ENCODE measurements at regions not wholly inside any gene's neighbourhood (a gene's known extent, or its start where the extent isn't known, plus 50 kb on each side); places are given as distances from the start of the nearest gene placed in this dataset.

- Histone ChIP-seq H3K27ac (replicated peaks in 1 of 4) (no peak overlapping the region), H3K4me3 (no peak overlapping the region), H3K27me3 (peaks cover 0 to 4% (median 0%) of the 10 kb centered on the region in 4 donors), H3K4me1 (no peaks in the 10 kb centered on the region), H3K9me3 (no peaks in the 10 kb centered on the region), H3K36me3 (no peaks in the 10 kb centered on the region)
- no peak for DNase-seq (ENCODE audit: extremely low spot score)
- TF ChIP-seq POLR2AphosphoS5 (IDR thresholded peaks at IDR 0.05) (no peak), EP300 (IDR thresholded peaks at IDR 0.05) (no peak), POLR2A (IDR thresholded peaks at IDR 0.05; ENCODE audit: low read depth) (no peak), CTCF (IDR thresholded peaks at IDR 0.05) (no peak)
- WGBS = 61% methylated on average over 1 of the region's 1 CpG
- intact Hi-C loops (cut with DNase I) = no loop called here
Measured at GRCh38 chr3:74263031-74263430, 351.4 kb downstream of the CNTN3 start.

GRCh38 chr3:74233091-74233490 lies 381.4 kb downstream of the CNTN3 start:
- intact Hi-C loops (cut with DNase I) = no loop called here
- 79% methylated on average over 3 of the region's 3 CpGs for WGBS
- no peaks in the 10 kb centered on the region for H3K36me3 ChIP-seq

GRCh38 chr3:74217467-74217866 lies 397.0 kb downstream of the CNTN3 start:
- intact Hi-C loops (cut with DNase I) = no loop called here
- TF ChIP-seq POLR2AphosphoS5 (IDR thresholded peaks at IDR 0.05) = no peak
- no peak for TF ChIP-seq CTCF (IDR thresholded peaks at IDR 0.05)
- no peak for TF ChIP-seq EP300 (IDR thresholded peaks at IDR 0.05)
- no peak for TF ChIP-seq POLR2A (IDR thresholded peaks at IDR 0.05; ENCODE audit: low read depth)
- Histone ChIP-seq H3K4me3 (no peak overlapping the region), H3K9me3 (no peaks in the 10 kb centered on the region), H3K27ac (replicated peaks in 1 of 4) (no peak overlapping the region), H3K27me3 (no peaks in the 10 kb centered on the region), H3K36me3 (no peaks in the 10 kb centered on the region), H3K4me1 (no peaks in the 10 kb centered on the region)
- DNase-seq (ENCODE audit: extremely low spot score) = no peak
- 72% methylated on average over 3 of the region's 3 CpGs for WGBS

More at GRCh38 chr3:74233091-74233490, 381.4 kb downstream of the CNTN3 start:
- no peaks in the 10 kb centered on the region for H3K9me3 ChIP-seq
- no peak for TF ChIP-seq POLR2A (IDR thresholded peaks at IDR 0.05; ENCODE audit: low read depth)
- no peak for TF ChIP-seq EP300 (IDR thresholded peaks at IDR 0.05)
- no peak for TF ChIP-seq POLR2AphosphoS5 (IDR thresholded peaks at IDR 0.05)
- TF ChIP-seq CTCF (IDR thresholded peaks at IDR 0.05) = no peak
- no peak for DNase-seq (ENCODE audit: extremely low spot score)
- H3K27ac ChIP-seq (replicated peaks in 1 of 4) = no peak overlapping the region
- H3K4me3 ChIP-seq = no peak overlapping the region
- H3K27me3 ChIP-seq = no peaks in the 10 kb centered on the region
- no peaks in the 10 kb centered on the region for H3K4me1 ChIP-seq

GRCh38 chr3:74214286-74214685 lies 400.2 kb downstream of the CNTN3 start:
- DNase-seq (ENCODE audit: extremely low spot score) = no peak
- Histone ChIP-seq H3K27ac (replicated peaks in 1 of 4) (no peak overlapping the region), H3K4me3 (no peak overlapping the region), H3K9me3 (no peaks in the 10 kb centered on the region), H3K27me3 (no peaks in the 10 kb centered on the region), H3K36me3 (no peaks in the 10 kb centered on the region), H3K4me1 (no peaks in the 10 kb centered on the region)
- TF ChIP-seq POLR2A (IDR thresholded peaks at IDR 0.05; ENCODE audit: low read depth) (no peak), EP300 (IDR thresholded peaks at IDR 0.05) (no peak), CTCF (IDR thresholded peaks at IDR 0.05) (no peak), POLR2AphosphoS5 (IDR thresholded peaks at IDR 0.05) (no peak)
- intact Hi-C loops (cut with DNase I) = no loop called here
- 86% methylated on average over 4 of the region's 4 CpGs for WGBS

GRCh38 chr3:74210739-74211138 lies 403.7 kb downstream of the CNTN3 start:
- intact Hi-C loops (cut with DNase I) = no loop called here

More at GRCh38 chr3:74210739-74211138, 403.7 kb downstream of the CNTN3 start:
- H3K9me3 ChIP-seq = no peaks in the 10 kb centered on the region
- TF ChIP-seq POLR2AphosphoS5 (IDR thresholded peaks at IDR 0.05) (no peak), POLR2A (IDR thresholded peaks at IDR 0.05; ENCODE audit: low read depth) (no peak), CTCF (IDR thresholded peaks at IDR 0.05) (no peak), EP300 (IDR thresholded peaks at IDR 0.05) (no peak)
- H3K27ac ChIP-seq (replicated peaks in 1 of 4) = no peak overlapping the region
- H3K4me3 ChIP-seq = no peak overlapping the region
- H3K36me3 ChIP-seq = no peaks in the 10 kb centered on the region
- H3K4me1 ChIP-seq = no peaks in the 10 kb centered on the region
- no peak for DNase-seq (ENCODE audit: extremely low spot score)
- no peaks in the 10 kb centered on the region for H3K27me3 ChIP-seq
